ENCODE measurements at regions not wholly inside any gene's neighbourhood (a gene's known extent, or its start where the extent isn't known, plus 50 kb on each side); places are given as distances from the start of the nearest gene placed in this dataset.

DNA sequence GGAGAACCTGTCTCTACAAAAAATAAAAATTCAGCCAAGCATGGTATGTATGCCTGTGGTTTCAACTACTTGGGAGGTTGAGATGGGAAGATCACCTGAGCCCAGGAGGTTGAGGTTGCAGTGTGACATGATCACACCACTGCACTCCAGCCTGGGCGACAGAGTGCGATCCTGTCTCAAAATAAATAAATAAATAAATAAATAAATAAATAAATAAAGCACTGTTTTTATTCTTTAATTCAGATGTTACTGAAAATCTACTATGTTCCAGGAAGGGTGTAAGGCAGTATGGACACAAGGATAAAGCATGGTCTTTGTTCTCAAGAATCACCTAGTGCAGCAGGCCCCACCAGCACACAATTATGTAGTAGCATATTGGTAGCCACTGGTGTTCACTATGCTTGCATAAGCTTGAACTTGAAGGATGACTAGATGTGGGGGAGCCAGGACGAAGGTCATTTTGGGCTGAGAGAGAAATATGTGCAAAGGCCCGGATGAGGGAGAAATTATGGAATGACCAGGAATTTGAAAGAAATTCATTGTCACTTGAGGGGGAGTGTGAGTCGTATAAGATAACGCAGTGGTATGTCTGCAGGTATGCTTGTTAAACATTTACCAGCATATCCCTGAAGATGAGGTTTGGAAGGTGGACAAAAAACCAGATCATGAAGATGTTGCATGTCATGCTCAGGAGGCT, 70.2 kb upstream of the CD180 start (continued):
- TF ChIP-seq, protein P1, sequence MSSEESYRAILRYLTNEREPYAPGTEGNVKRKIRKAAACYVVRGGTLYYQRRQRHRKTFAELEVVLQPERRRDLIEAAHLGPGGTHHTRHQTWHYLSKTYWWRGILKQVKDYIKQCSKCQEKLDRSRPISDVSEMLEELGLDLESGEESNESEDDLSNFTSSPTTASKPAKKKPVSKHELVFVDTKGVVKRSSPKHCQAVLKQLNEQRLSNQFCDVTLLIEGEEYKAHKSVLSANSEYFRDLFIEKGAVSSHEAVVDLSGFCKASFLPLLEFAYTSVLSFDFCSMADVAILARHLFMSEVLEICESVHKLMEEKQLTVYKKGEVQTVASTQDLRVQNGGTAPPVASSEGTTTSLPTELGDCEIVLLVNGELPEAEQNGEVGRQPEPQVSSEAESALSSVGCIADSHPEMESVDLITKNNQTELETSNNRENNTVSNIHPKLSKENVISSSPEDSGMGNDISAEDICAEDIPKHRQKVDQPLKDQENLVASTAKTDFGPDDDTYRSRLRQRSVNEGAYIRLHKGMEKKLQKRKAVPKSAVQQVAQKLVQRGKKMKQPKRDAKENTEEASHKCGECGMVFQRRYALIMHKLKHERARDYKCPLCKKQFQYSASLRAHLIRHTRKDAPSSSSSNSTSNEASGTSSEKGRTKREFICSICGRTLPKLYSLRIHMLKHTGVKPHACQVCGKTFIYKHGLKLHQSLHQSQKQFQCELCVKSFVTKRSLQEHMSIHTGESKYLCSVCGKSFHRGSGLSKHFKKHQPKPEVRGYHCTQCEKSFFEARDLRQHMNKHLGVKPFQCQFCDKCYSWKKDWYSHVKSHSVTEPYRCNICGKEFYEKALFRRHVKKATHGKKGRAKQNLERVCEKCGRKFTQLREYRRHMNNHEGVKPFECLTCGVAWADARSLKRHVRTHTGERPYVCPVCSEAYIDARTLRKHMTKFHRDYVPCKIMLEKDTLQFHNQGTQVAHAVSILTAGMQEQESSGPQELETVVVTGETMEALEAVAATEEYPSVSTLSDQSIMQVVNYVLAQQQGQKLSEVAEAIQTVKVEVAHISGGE (tag by site-specific recombination; conservative IDR thresholded peaks at IDR 0.05; ENCODE audit: low read depth): peak; percentile 67
- TF ChIP-seq ZNF629 (tag by site-specific recombination; IDR thresholded peaks at IDR 0.05) (0 out of 2 replicates have a peak, but pooled peaks have one; percentile 29), ZNF561 (tag by site-specific recombination; IDR thresholded peaks at IDR 0.05; ENCODE audit: borderline replicate concordance) (no peak), ZNF677 (tag by site-specific recombination; IDR thresholded peaks at IDR 0.05) (no peak), TRIM28 (IDR thresholded peaks at IDR 0.05; ENCODE audit: borderline replicate concordance, low read length) (no peak), ZNF23 (tag by site-specific recombination; IDR thresholded peaks at IDR 0.05; ENCODE audit: borderline replicate concordance) (no peak), ZNF473 (tag by site-specific recombination; IDR thresholded peaks at IDR 0.05) (no peak), ZNF140 (tag by site-specific recombination; IDR thresholded peaks at IDR 0.05) (peak; percentile 73; the same call in 1 of the 2 replicates), ZNF202 (tag by site-specific recombination; IDR thresholded peaks at IDR 0.05; ENCODE audit: borderline replicate concordance) (0 out of 2 replicates have a peak, but pooled peaks have one; percentile 66), ZBTB1 (tag by site-specific recombination; IDR thresholded peaks at IDR 0.05) (peak; percentile 49; the same call in 1 of the 2 replicates), ZNF843 (tag by site-specific recombination; IDR thresholded peaks at IDR 0.05) (no peak), ZNF558 (tag by site-specific recombination; IDR thresholded peaks at IDR 0.05) (0 out of 2 replicates have a peak, but pooled peaks have one; percentile 48), ZNF157 (tag by site-specific recombination; IDR thresholded peaks at IDR 0.05) (no peak), SALL2 (tag by site-specific recombination; IDR thresholded peaks at IDR 0.05; ENCODE audit: borderline replicate concordance) (no peak), ZNF580 (tag by site-specific recombination; IDR thresholded peaks at IDR 0.05) (no peak), ZNF433 (tag by site-specific recombination; IDR thresholded peaks at IDR 0.05; ENCODE audit: low read depth) (peak; percentile 39; the same call in 1 of the 2 replicates)
- TF ChIP-seq, protein P2, sequence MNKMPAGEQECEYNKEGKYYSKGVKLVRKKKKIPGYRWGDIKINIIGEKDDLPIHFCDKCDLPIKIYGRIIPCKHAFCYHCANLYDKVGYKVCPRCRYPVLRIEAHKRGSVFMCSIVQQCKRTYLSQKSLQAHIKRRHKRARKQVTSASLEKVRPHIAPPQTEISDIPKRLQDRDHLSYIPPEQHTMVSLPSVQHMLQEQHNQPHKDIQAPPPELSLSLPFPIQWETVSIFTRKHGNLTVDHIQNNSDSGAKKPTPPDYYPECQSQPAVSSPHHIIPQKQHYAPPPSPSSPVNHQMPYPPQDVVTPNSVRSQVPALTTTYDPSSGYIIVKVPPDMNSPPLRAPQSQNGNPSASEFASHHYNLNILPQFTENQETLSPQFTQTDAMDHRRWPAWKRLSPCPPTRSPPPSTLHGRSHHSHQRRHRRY (tag by site-specific recombination; IDR thresholded peaks at IDR 0.05): no peak

GRCh38 chr5:67265951-67266350, 69.4 kb upstream of the CD180 start:
- Histone ChIP-seq H3K36me3 (ENCODE audit: control insufficient read depth in 2 of 2, insufficient read depth in 1 of 2, low read length in 2 of 2) (no peaks in the 10 kb centered on the region), H3K27ac (ENCODE audit: extremely low read depth, low read depth, low read length) (no peak overlapping the region), H3K9me3 (ENCODE audit: control insufficient read depth, insufficient read depth, low read depth, low read length) (no peaks in the 10 kb centered on the region), H3K4me1 (ENCODE audit: control insufficient read depth, insufficient read depth, low read length) (peaks cover 11% of the 10 kb centered on the region), H3K4me3 (ENCODE audit: low read depth, low read length) (no peak overlapping the region)
- ChIA-PET POLR2A (no interaction called here), CTCF (interaction anchor here (0.6 to 0.9 kb wide), 2 partner anchors 20 to 43 kb away, joined by 3 to 7 read pairs; no protein-coding TSS in a partner anchor)
- no peak for TF ChIP-seq ZNF140 (tag by site-specific recombination; IDR thresholded peaks at IDR 0.05)
- no peak for TF ChIP-seq ZBTB17 (tag by site-specific recombination; IDR thresholded peaks at IDR 0.05)
- no peak for TF ChIP-seq PRDM6 (tag by site-specific recombination; IDR thresholded peaks at IDR 0.05)
- TF ChIP-seq MZF1 (tag by site-specific recombination; IDR thresholded peaks at IDR 0.05; ENCODE audit: borderline replicate concordance): no peak
- TF ChIP-seq ZFP3 (tag by site-specific recombination; IDR thresholded peaks at IDR 0.05; ENCODE audit: low read depth): no peak
- no peak for TF ChIP-seq ZNF324 (tag by site-specific recombination; IDR thresholded peaks at IDR 0.05)
- TF ChIP-seq ZNF560 (tag by site-specific recombination; IDR thresholded peaks at IDR 0.05; ENCODE audit: borderline replicate concordance): no peak
- no peak for TF ChIP-seq GFI1B (tag by site-specific recombination; IDR thresholded peaks at IDR 0.05)
- TF ChIP-seq ZNF747 (tag by site-specific recombination; IDR thresholded peaks at IDR 0.05): no peak

Measured in HEK293 (cell line).